Esophagus muscularis mucosa (tissue), 4 donors: ENCODE measurements at regions not wholly inside any gene's neighbourhood (a gene's known extent, or its start where the extent isn't known, plus 50 kb on each side); places are given as distances from the start of the nearest gene placed in this dataset.

ENCODE experiments used
- CTCF ChIP-seq, 3 experiments: fragments of 200-600 bp in 2 of 3; fragments of 450-650 bp in 1 of 3; sonication (generic) in 2 of 3; IDR thresholded peaks; one replicate each; pipeline ENCODE4 v1.5.1; 2017 to 2019; ENCODE audit warnings: antibody characterized with exemption in 3 of 3, mild to moderate bottlenecking in 2 of 3, moderate library complexity in 1 of 3
- EP300 ChIP-seq: sonication (generic); formaldehyde crosslinking; IDR thresholded peaks from one replicate; pipeline ENCODE4 v1.6.1; 2017; ENCODE audit warnings: antibody characterized with exemption
- POLR2A ChIP-seq: fragments of 450-650 bp; IDR thresholded peaks from one replicate; pipeline ENCODE4 v1.6.1; 2017; ENCODE audit warnings: antibody characterized with exemption, moderate library complexity, mild to moderate bottlenecking, low read depth
- POLR2AphosphoS5 ChIP-seq, 2 donors: sonication (generic); formaldehyde crosslinking; IDR thresholded peaks; one replicate each; pipeline ENCODE4 v1.6.1; 2017; ENCODE audit warnings: antibody characterized with exemption in 2 of 2

- TF ChIP-seq CTCF (IDR thresholded peaks at IDR 0.05) = no peak
- TF ChIP-seq POLR2AphosphoS5 (IDR thresholded peaks at IDR 0.05) = no peak
- TF ChIP-seq POLR2A = no peak
- no peak for TF ChIP-seq EP300
These were observed 92.5 kb upstream of the INHBA start for GRCh38 chr7:41795276-41795833.
